CD14-positive monocyte (primary cell): ENCODE measurements at regions not wholly inside any gene's neighbourhood (a gene's known extent, or its start where the extent isn't known, plus 50 kb on each side); places are given as distances from the start of the nearest gene placed in this dataset.

Experiments
- DNase-seq, 3 donors: peaks; one replicate each; pipeline ENCODE4 v3.0.0-alpha.2; 2011 to 2022
- H2AFZ ChIP-seq: 2 replicates; pipeline ENCODE4 v1.6.0; 2012; ENCODE audit warnings: mild to moderate bottlenecking, low read depth, low read length, inconsistent platforms; ENCODE audit not compliant: insufficient read depth, poor library complexity, severe bottlenecking
- H3K27ac ChIP-seq, 2 donors: 1 replicate in 1 of 2; 2 replicates in 1 of 2; pipeline ENCODE4 v1.5.1; 2012 to 2013; ENCODE audit warnings: low read length in 2 of 2, control low read depth in 1 of 2, inconsistent platforms in 1 of 2, low read depth in 1 of 2, mild to moderate bottlenecking in 1 of 2
- H3K27me3 ChIP-seq, 2 donors: one replicate each; pipeline versions ENCODE4 v1.6.0 to v1.6.1; 2011 to 2013; ENCODE audit warnings: low read length in 2 of 2; ENCODE audit not compliant: control insufficient read depth in 2 of 2, insufficient read depth in 2 of 2
- H3K36me3 ChIP-seq, 2 donors: replicated peaks in 1 of 2; 1 replicate in 1 of 2; 2 replicates in 1 of 2; pipeline versions ENCODE4 v1.5.1 to v1.6.1; 2012 to 2013; ENCODE audit warnings: low read length in 2 of 2, control low read depth in 1 of 2, inconsistent platforms in 1 of 2, mild to moderate bottlenecking in 1 of 2; ENCODE audit not compliant: insufficient read depth in 2 of 2, control insufficient read depth in 1 of 2
- H3K4me1 ChIP-seq, 2 donors: 1 replicate in 1 of 2; 2 replicates in 1 of 2; pipeline versions ENCODE4 v1.5.1 to v1.6.1; 2012 to 2013; ENCODE audit warnings: low read length in 2 of 2, control low read depth in 1 of 2, inconsistent platforms in 1 of 2, mild to moderate bottlenecking in 1 of 2, moderate library complexity in 1 of 2; ENCODE audit not compliant: insufficient read depth in 2 of 2, control insufficient read depth in 1 of 2
- H3K4me2 ChIP-seq: replicated peaks from 2 replicates; pipeline ENCODE3; 2012; ENCODE audit warnings: low read length, moderate library complexity, mild to moderate bottlenecking; ENCODE audit not compliant: poor library complexity, severe bottlenecking; ENCODE audit errors: extremely low read depth
- H3K4me3 ChIP-seq, 3 experiments: fragments of 200-600 bp in 1 of 3; sonication (generic) in 1 of 3; replicated peaks in 1 of 3; 1 replicate in 2 of 3; 2 replicates in 1 of 3; pipeline ENCODE4 v1.5.1; 2011 to 2013; ENCODE audit warnings: low read length in 3 of 3, mild to moderate bottlenecking in 3 of 3, control low read depth in 2 of 3, low read depth in 2 of 3, inconsistent platforms in 1 of 3, moderate library complexity in 1 of 3
- H3K79me2 ChIP-seq: 2 replicates; pipeline ENCODE4 v1.6.0; 2012; ENCODE audit warnings: mild to moderate bottlenecking, control low read depth, inconsistent platforms, low read length, moderate library complexity; ENCODE audit not compliant: insufficient read depth
- H3K9ac ChIP-seq: 2 replicates; pipeline ENCODE4 v1.6.0; 2017; ENCODE audit warnings: low read length, mild to moderate bottlenecking; ENCODE audit not compliant: insufficient read depth, poor library complexity, severe bottlenecking
- H3K9me3 ChIP-seq, 2 donors: replicated peaks in 1 of 2; 1 replicate in 1 of 2; 2 replicates in 1 of 2; pipeline versions ENCODE4 v1.5.1 to v1.6.1; 2012 to 2013; ENCODE audit warnings: low read length in 2 of 2, control low read depth in 1 of 2; ENCODE audit not compliant: control insufficient read depth in 1 of 2, insufficient read depth in 1 of 2
- H4K20me1 ChIP-seq: 2 replicates; pipeline ENCODE4 v1.6.0; 2012; ENCODE audit warnings: mild to moderate bottlenecking, low read length, control low read depth, moderate library complexity; ENCODE audit not compliant: insufficient read depth
- H3K27ac Mint-ChIP-seq, 7 donors: one replicate each; pipeline ENCODE4 v1.8.0; 2020; ENCODE audit warnings: mild to moderate bottlenecking in 7 of 7, mixed read lengths in 7 of 7, moderate library complexity in 6 of 7, inconsistent platforms in 2 of 7
- H3K27me3 Mint-ChIP-seq, 3 donors: one replicate each; pipeline ENCODE4 v1.8.0; 2021 to 2022; ENCODE audit warnings: low read depth in 3 of 3, mild to moderate bottlenecking in 3 of 3, mixed read lengths in 3 of 3, moderate library complexity in 3 of 3, inconsistent platforms in 1 of 3
- H3K36me3 Mint-ChIP-seq, 2 donors: one replicate each; pipeline ENCODE4 v1.8.0; 2020; ENCODE audit warnings: mixed read lengths in 2 of 2, inconsistent platforms in 1 of 2, mild to moderate bottlenecking in 1 of 2
- H3K4me1 Mint-ChIP-seq: one replicate; pipeline ENCODE4 v1.8.0; 2020; ENCODE audit warnings: mild to moderate bottlenecking, mixed read lengths
- H3K4me3 Mint-ChIP-seq, 2 donors: one replicate each; pipeline ENCODE4 v1.8.0; 2020; ENCODE audit warnings: mild to moderate bottlenecking in 2 of 2, mixed read lengths in 2 of 2, moderate library complexity in 1 of 2
- H3K9me3 Mint-ChIP-seq, 7 donors: one replicate each; pipeline ENCODE4 v1.8.0; 2020 to 2022; ENCODE audit warnings: mixed read lengths in 7 of 7, mild to moderate bottlenecking in 6 of 7, moderate library complexity in 6 of 7, inconsistent platforms in 2 of 7
- WGBS: methylation state at CpG from one replicate; pipeline ENCODE4 v1.1.5; 2013; ENCODE audit warnings: missing lambda C conversion rate; ENCODE audit not compliant: insufficient coverage; 5-methylcytosine and 5-hydroxymethylcytosine counted together
- intact Hi-C, 2 donors: fragments of 100-400 bp; cut with micrococcal nuclease; formaldehyde crosslinking; loops; one replicate each; pipeline versions ENCODE4 v1.15.0 to v1.15.1; 2023
- TF ChIP-seq, protein P1 (sequence below): fragments of 200-600 bp; IDR thresholded peaks from one replicate; pipeline ENCODE4 v1.8.0; 2022; ENCODE audit warnings: antibody characterized with exemption, mild to moderate bottlenecking

DNA sequence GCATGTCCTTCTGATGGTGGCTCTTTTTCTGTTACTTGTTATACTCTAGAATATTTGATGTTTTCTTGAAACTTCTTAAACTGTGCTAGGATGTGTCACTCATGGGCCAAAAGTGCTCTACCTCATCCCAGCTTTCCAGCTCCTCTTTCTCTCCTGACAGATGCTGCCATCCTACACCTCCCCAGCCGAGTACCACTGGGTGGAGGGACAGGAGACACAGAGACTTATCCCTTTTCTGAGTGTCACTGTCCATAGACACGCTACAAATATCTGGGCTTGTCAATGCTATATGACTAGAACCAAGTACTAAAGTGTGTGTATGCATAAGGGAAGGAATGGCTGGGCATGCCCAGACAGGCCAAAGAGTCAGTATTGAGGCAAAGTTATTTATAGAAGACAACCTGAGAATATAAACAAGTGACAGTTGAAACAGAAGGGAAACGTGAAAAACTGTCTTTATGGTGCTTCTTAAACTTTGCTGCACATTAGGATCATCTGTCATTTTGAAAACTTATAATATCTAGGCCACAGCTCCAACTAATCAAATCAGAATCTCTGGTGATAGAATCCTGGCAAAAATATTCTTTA lies 188.0 kb downstream of the CARTPT start:
- H3K9ac ChIP-seq, result no peak overlapping the region
- no peak overlapping the region for H3K27ac ChIP-seq
- no peaks in the 10 kb centered on the region for H3K4me1 Mint-ChIP-seq
- intact Hi-C loops, result no loop called here
- 100% methylated on average over 1 of the region's 3 CpGs for WGBS
- H3K4me3 Mint-ChIP-seq, result no peak overlapping the region
- H2AFZ ChIP-seq, result no peak overlapping the region
- no peaks in the 10 kb centered on the region for H3K36me3 ChIP-seq
- no peak overlapping the region for H3K4me3 ChIP-seq
- TF ChIP-seq, protein P1, sequence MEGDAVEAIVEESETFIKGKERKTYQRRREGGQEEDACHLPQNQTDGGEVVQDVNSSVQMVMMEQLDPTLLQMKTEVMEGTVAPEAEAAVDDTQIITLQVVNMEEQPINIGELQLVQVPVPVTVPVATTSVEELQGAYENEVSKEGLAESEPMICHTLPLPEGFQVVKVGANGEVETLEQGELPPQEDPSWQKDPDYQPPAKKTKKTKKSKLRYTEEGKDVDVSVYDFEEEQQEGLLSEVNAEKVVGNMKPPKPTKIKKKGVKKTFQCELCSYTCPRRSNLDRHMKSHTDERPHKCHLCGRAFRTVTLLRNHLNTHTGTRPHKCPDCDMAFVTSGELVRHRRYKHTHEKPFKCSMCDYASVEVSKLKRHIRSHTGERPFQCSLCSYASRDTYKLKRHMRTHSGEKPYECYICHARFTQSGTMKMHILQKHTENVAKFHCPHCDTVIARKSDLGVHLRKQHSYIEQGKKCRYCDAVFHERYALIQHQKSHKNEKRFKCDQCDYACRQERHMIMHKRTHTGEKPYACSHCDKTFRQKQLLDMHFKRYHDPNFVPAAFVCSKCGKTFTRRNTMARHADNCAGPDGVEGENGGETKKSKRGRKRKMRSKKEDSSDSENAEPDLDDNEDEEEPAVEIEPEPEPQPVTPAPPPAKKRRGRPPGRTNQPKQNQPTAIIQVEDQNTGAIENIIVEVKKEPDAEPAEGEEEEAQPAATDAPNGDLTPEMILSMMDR, result no peak
- no peaks in the 10 kb centered on the region for H3K27me3 ChIP-seq
- DNase-seq, result no peak
- no peak overlapping the region for H3K4me2 ChIP-seq
- no peaks in the 10 kb centered on the region for H3K4me1 ChIP-seq
- no peaks in the 10 kb centered on the region for H3K36me3 Mint-ChIP-seq
- peaks cover 0 to 12% (median 2%) of the 10 kb centered on the region in 7 donors for H3K9me3 Mint-ChIP-seq
- no peaks in the 10 kb centered on the region for H4K20me1 ChIP-seq
- no peaks in the 10 kb centered on the region for H3K79me2 ChIP-seq
- H3K27ac Mint-ChIP-seq, result no peak overlapping the region
- H3K9me3 ChIP-seq, result no peaks in the 10 kb centered on the region
- peaks cover 0 to 3% (median 0%) of the 10 kb centered on the region in 3 donors for H3K27me3 Mint-ChIP-seq

DNA sequence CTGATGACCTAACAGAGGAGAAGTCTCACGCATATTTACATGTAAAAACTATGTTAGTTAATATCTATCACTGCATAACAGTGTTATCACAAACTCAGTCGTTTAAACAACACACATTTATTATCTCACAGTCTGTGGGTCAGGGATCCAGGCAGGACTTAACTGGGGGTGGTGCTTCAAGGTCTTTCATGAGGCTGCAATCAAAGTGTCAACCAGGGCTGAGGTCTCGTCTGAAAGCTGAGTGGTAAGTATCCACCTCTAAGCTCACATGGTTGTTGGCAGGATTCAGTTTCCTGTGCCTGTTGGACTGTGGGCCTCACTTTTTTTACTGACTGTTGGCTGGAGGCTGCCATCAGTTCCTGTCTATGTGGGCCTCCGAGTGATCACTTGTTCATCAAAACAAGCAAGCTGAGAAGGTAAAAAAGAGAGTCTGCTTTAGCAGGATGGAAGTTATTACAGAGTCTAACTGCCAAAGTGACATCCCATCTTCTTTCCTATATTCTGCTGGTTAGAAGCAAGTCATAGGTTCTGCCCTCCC lies 188.6 kb downstream of the CARTPT start:
- no peaks in the 10 kb centered on the region for H3K4me1 ChIP-seq
- no peaks in the 10 kb centered on the region for H3K79me2 ChIP-seq
- intact Hi-C loops, result no loop called here
- 75% methylated on average over 1 of the region's 4 CpGs for WGBS
- H3K36me3 ChIP-seq, result no peaks in the 10 kb centered on the region
- no peaks in the 10 kb centered on the region for H3K9me3 ChIP-seq
- DNase-seq, result no peak
- H3K4me1 Mint-ChIP-seq, result no peaks in the 10 kb centered on the region
- H3K27me3 Mint-ChIP-seq, result peaks cover 0 to 3% (median 0%) of the 10 kb centered on the region in 3 donors
- peaks cover 0 to 12% (median 2%) of the 10 kb centered on the region in 7 donors for H3K9me3 Mint-ChIP-seq
- no peaks in the 10 kb centered on the region for H4K20me1 ChIP-seq
- TF ChIP-seq, protein P1, result no peak
- H3K4me3 Mint-ChIP-seq, result no peak overlapping the region
- H3K27me3 ChIP-seq, result no peaks in the 10 kb centered on the region
- no peak overlapping the region for H3K4me3 ChIP-seq
- H3K9ac ChIP-seq, result no peak overlapping the region
- no peak overlapping the region for H2AFZ ChIP-seq
- H3K27ac ChIP-seq, result no peak overlapping the region
- no peak overlapping the region for H3K27ac Mint-ChIP-seq
- no peak overlapping the region for H3K4me2 ChIP-seq
- no peaks in the 10 kb centered on the region for H3K36me3 Mint-ChIP-seq
